K562 (cell line): ENCODE measurements at regions not wholly inside any gene's neighbourhood (a gene's known extent, or its start where the extent isn't known, plus 50 kb on each side); places are given as distances from the start of the nearest gene placed in this dataset.

Experiments used
- ATAC-seq: fragments of 200-7000 bp; cut with Tn5 transposase; 3 replicates; pipeline ENCODE4 v1.9.1; 2020; ENCODE audit warnings: moderate library complexity
- BruUV-seq: library from RNA; stranded (reverse); fragments of 400-500 nt; replicated peaks from 2 replicates; lab custom pipeline; 2021; lab: Mats Ljungman, UMichigan
- CTCF ChIA-PET: fragments of 300-600 bp; formaldehyde crosslinking; extraction: SDS; loops from one replicate; lab custom pipeline; 2021; ENCODE audit warnings: low intra/inter-chr PET ratio; lab: Yijun Ruan, JAX
- POLR2A ChIA-PET: fragments of 300-600, 350-650 bp; sonication (Branson Sonifier 250); formaldehyde crosslinking; extraction: SDS; loops from one replicate; lab custom pipeline; 2021; ENCODE audit warnings: antibody characterized with exemption, inconsistent platforms; lab: Yijun Ruan, JAX
- DNase-seq, 4 experiments: peaks; one replicate each; pipeline versions ENCODE4 v3.0.0 to v3.0.0-alpha.2; 2011 to 2018; ENCODE audit warnings: low spot score in 3 of 4, mixed read lengths in 3 of 4; ENCODE audit errors: extremely low read depth in 1 of 4
- FAIRE-seq: peaks from 2 replicates; lab custom pipeline; 2011; peaks lifted over from hg19 to GRCh38; lab: Jason Lieb, UNC
- H2AFZ ChIP-seq: 2 replicates; pipeline ENCODE4 v1.6.0; 2011; ENCODE audit warnings: low read depth, low read length, control low read depth, inconsistent platforms
- H3K27ac ChIP-seq: fragments of 200-600 bp; 3 replicates; pipeline ENCODE4 v1.8.0; 2011; ENCODE audit warnings: low read depth, mild to moderate bottlenecking, control low read depth, inconsistent platforms, low read length, moderate library complexity, mixed read lengths; ENCODE audit errors: extremely low read depth
- H3K27me3 ChIP-seq, 2 experiments: fragments of 300-600 bp in 1 of 2; 2 replicates in 1 of 2; 3 replicates in 1 of 2; pipeline versions ENCODE4 v1.6.0 to v1.8.0; 2011; ENCODE audit warnings: inconsistent platforms in 2 of 2, low read length in 2 of 2, mild to moderate bottlenecking in 1 of 2, mixed read lengths in 1 of 2, moderate library complexity in 1 of 2; ENCODE audit not compliant: control insufficient read depth in 2 of 2, insufficient read depth in 2 of 2
- H3K36me3 ChIP-seq: fragments of 300-600 bp; 3 replicates; pipeline ENCODE4 v1.8.0; 2011; ENCODE audit warnings: mild to moderate bottlenecking, low read length, inconsistent platforms; ENCODE audit not compliant: control insufficient read depth, insufficient read depth
- H3K4me1 ChIP-seq, 2 experiments: fragments of 200-600 bp in 1 of 2; replicated peaks in 1 of 2; 2 replicates in 1 of 2; 3 replicates in 1 of 2; pipeline versions ENCODE4 v1.5.1 to v1.8.0; 2011; ENCODE audit warnings: inconsistent platforms in 2 of 2, low read length in 2 of 2, mild to moderate bottlenecking in 1 of 2, mixed read lengths in 1 of 2, moderate library complexity in 1 of 2; ENCODE audit not compliant: control insufficient read depth in 2 of 2, insufficient read depth in 2 of 2
- H3K4me2 ChIP-seq: 2 replicates; pipeline ENCODE4 v1.6.1; 2011; ENCODE audit warnings: low read length, control low read depth, inconsistent platforms, mixed read lengths; ENCODE audit not compliant: insufficient read depth
- H3K4me3 ChIP-seq: fragments of 200-600 bp; sonication (generic), shearing (Covaris generic); 2 replicates; pipeline ENCODE4 v1.5.1; 2016; ENCODE audit warnings: control low read depth, inconsistent platforms
- H3K79me2 ChIP-seq: fragments of 200-600 bp; 3 replicates; pipeline ENCODE4 v1.8.0; 2011; ENCODE audit warnings: low read length, inconsistent platforms; ENCODE audit not compliant: control insufficient read depth, insufficient read depth
- H3K9ac ChIP-seq, 2 experiments: 2 replicates each; pipeline versions ENCODE4 v1.6.0 to v1.6.1; 2011; ENCODE audit warnings: low read depth in 2 of 2, low read length in 2 of 2, control low read depth in 1 of 2, inconsistent platforms in 1 of 2, mild to moderate bottlenecking in 1 of 2, mixed read lengths in 1 of 2; ENCODE audit not compliant: insufficient read depth in 1 of 2
- H3K9me1 ChIP-seq: one replicate; pipeline ENCODE4 v1.6.0; 2011; ENCODE audit warnings: inconsistent platforms, mild to moderate bottlenecking, low read length, moderate library complexity; ENCODE audit not compliant: control insufficient read depth, insufficient read depth
- H3K9me3 ChIP-seq: replicated peaks from 2 replicates; pipeline ENCODE4 v1.5.1; 2011; ENCODE audit warnings: low read depth, low read length, inconsistent platforms; ENCODE audit not compliant: control insufficient read depth, insufficient read depth
- H4K20me1 ChIP-seq: replicated peaks from 2 replicates; pipeline ENCODE4 v1.6.1; 2011; ENCODE audit warnings: low read length, inconsistent platforms, mixed read lengths; ENCODE audit not compliant: control insufficient read depth, insufficient read depth
- CREB1 ChIP-seq, 2 experiments: sonication (generic) in 1 of 2; formaldehyde crosslinking in 1 of 2; IDR thresholded peaks; 2 replicates each; pipeline versions ENCODE4 v1.6.1 to v1.8.0; 2012 to 2022; ENCODE audit warnings: inconsistent platforms in 1 of 2, mild to moderate bottlenecking in 1 of 2, missing genetic modification reagents in 1 of 2, moderate library complexity in 1 of 2
- IRF2 ChIP-seq: sonication (generic); formaldehyde crosslinking; IDR thresholded peaks from 2 replicates; pipeline ENCODE4 v1.8.1; 2022; ENCODE audit warnings: mild to moderate bottlenecking, missing genetic modification reagents
- MCM3 ChIP-seq: fragments of 450-650 bp; IDR thresholded peaks from 2 replicates; pipeline ENCODE4 v1.6.1; 2016
- POU5F1 ChIP-seq: fragments of 150-350 bp; IDR thresholded peaks from 2 replicates; pipeline ENCODE4 v1.6.1; 2014; ENCODE audit warnings: borderline replicate concordance, low read length, low read depth, mild to moderate bottlenecking; ENCODE audit not compliant: partially characterized antibody
- PRDM10 ChIP-seq: fragments of 450-650 bp; IDR thresholded peaks from 2 replicates; pipeline ENCODE4 v1.6.1; 2018; ENCODE audit not compliant: partially characterized antibody
- PTRF ChIP-seq: fragments of 450-650 bp; IDR thresholded peaks from 2 replicates; pipeline ENCODE4 v1.6.1; 2016; ENCODE audit warnings: mild to moderate bottlenecking, missing genetic modification characterization, missing compliant biosample characterization
- SMARCB1 ChIP-seq: IDR thresholded peaks from 2 replicates; pipeline ENCODE4 v1.6.1; 2011; ENCODE audit warnings: improper control_type of control experiment, low read depth; ENCODE audit not compliant: insufficient read length
- SRF ChIP-seq, 2 experiments: fragments of 250-450, 450-650 bp in 1 of 2; sonication (Bioruptor Pico) in 1 of 2; sonication (generic) in 1 of 2; formaldehyde crosslinking; IDR thresholded peaks; 2 replicates each; pipeline versions ENCODE4 v1.5.0 to v1.5.1; 2020 to 2022; ENCODE audit warnings: mild to moderate bottlenecking in 1 of 2, missing genetic modification reagents in 1 of 2
- STAT5A ChIP-seq: IDR thresholded peaks from 2 replicates; pipeline ENCODE4 v1.6.1; 2012; ENCODE audit warnings: low read length, inconsistent platforms, borderline replicate concordance
- THRA ChIP-seq: fragments of 450-650 bp; IDR thresholded peaks from 2 replicates; pipeline ENCODE4 v1.6.1; 2017; ENCODE audit warnings: mild to moderate bottlenecking, moderate library complexity
- U2AF2 ChIP-seq: fragments of 200-400 bp; formaldehyde crosslinking; optimal IDR thresholded peaks from 2 replicates; pipeline ENCODE3; 2017; ENCODE audit warnings: low read depth, mild to moderate bottlenecking, low read length
- ZNF41 ChIP-seq: fragments of 250-450 bp; sonication (Bioruptor Pico); conservative IDR thresholded peaks from 2 replicates; pipeline ENCODE4 v1.4.0; 2020; ENCODE audit warnings: mild to moderate bottlenecking
- ZNF444 ChIP-seq: fragments of 250-450 bp; sonication (Bioruptor Pico); IDR thresholded peaks from 2 replicates; pipeline ENCODE4 v1.4.0; 2020; ENCODE audit warnings: mild to moderate bottlenecking, moderate library complexity
- WGBS: fragments of 100-300 bp; shearing (Covaris generic); methylation state at CpG from one replicate; pipeline ENCODE4 v1.1.6; 2016; ENCODE audit warnings: low coverage, mixed read lengths; ENCODE audit not compliant: insufficient coverage; ENCODE audit errors: missing lambda C conversion rate; 5-methylcytosine and 5-hydroxymethylcytosine counted together
- in situ Hi-C: fragments of 300-500 bp; cut with MboI; formaldehyde crosslinking; loops from 4 replicates; pipeline ENCODE4 v1.15.0; 2018; ENCODE audit warnings: inconsistent platforms, mixed read lengths
- intact Hi-C: fragments of 100-400 bp; cut with micrococcal nuclease; formaldehyde crosslinking; loops from 2 replicates; pipeline ENCODE4 v1.14.2; 2022
- TF ChIP-seq, protein P1 (sequence below): sonication (generic); formaldehyde crosslinking; IDR thresholded peaks from 2 replicates; pipeline ENCODE4 v1.8.0; 2022; ENCODE audit warnings: mild to moderate bottlenecking, missing genetic modification reagents

DNA sequence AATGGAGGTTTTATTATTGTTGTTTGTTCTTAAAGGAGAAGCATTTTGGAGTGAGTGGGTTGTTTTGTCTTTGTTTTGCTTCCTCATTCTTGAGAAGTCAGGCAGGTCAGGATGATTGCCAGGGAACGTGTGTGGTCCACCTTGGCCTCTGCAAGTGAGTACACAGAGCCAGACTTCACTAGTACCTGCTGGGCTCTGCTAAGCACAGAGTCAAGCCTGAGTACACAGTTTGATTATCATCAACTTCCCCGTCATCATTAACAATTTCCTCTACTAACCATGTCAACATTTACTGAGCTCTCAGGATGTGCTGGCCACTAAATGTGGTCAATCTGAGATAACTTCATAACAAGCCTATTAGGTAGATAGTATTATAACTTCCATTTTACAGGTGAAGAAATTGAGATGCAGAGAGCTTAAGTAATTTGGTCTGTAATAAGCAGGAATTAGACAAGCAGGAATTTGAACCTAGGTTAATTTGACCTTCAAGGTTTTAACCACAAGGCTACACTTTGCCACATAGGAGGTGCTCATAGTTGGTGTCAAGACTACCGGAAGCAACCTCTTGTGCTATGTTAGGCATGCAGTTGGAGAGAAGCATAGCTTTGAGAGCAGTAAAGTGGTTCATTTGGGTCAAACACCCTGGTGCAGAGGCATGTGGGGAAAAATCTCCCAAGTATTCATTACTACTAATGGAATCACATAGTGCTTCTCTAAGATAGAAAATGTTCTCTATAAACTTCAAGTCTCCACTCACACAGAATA, 178.3 kb downstream of the NUAK1 start (continued):
- no peak for TF ChIP-seq PRDM10
- no peak for TF ChIP-seq PTRF
- TF ChIP-seq STAT5A = no peak

- H3K4me1 ChIP-seq = peaks cover 0 to 6% of the 10 kb centered on the region in 2 experiments; a peak in 2 of 5 replicates
- in situ Hi-C loops = no loop called here
- no peak overlapping the region for H3K27ac ChIP-seq
- no peak overlapping the region for H3K4me3 ChIP-seq
- no TSS peak for BruUV-seq
- CTCF ChIA-PET = no interaction called here
- H3K9me1 ChIP-seq = no peaks in the 10 kb centered on the region
- no peaks in the 10 kb centered on the region for H3K36me3 ChIP-seq
- no peak overlapping the region for H3K4me2 ChIP-seq
- H3K27me3 ChIP-seq = no peaks in the 10 kb centered on the region
- intact Hi-C loops = no loop called here
- DNase-seq (no peak), FAIRE-seq (no peak), ATAC-seq (no peak)
- no peak overlapping the region for H2AFZ ChIP-seq
- H3K79me2 ChIP-seq = no peaks in the 10 kb centered on the region
- no peaks in the 10 kb centered on the region for H4K20me1 ChIP-seq
- POLR2A ChIA-PET = no interaction called here
- 19% methylated on average over 1 of the region's 1 CpG for WGBS
- no peaks in the 10 kb centered on the region for H3K9me3 ChIP-seq
- no peak overlapping the region for H3K9ac ChIP-seq
- TF ChIP-seq SMARCB1 (no peak), SRF (CRISPR knock-in tag; IDR thresholded peaks at IDR 0.05) (no peak), IRF2 (CRISPR knock-in tag) (no peak), MCM3 (no peak), POU5F1 (no peak), U2AF2 (no peak), ZNF41 (CRISPR knock-in tag) (no peak), THRA (no peak), CREB1 (IDR thresholded peaks at IDR 0.05) (no peak), CREB1 (CRISPR knock-in tag; IDR thresholded peaks at IDR 0.05) (no peak), ZNF444 (CRISPR knock-in tag) (no peak)
- TF ChIP-seq, protein P1, sequence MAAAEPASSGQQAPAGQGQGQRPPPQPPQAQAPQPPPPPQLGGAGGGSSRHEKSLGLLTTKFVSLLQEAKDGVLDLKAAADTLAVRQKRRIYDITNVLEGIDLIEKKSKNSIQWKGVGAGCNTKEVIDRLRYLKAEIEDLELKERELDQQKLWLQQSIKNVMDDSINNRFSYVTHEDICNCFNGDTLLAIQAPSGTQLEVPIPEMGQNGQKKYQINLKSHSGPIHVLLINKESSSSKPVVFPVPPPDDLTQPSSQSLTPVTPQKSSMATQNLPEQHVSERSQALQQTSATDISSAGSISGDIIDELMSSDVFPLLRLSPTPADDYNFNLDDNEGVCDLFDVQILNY = no peak
These were observed 176.7 kb downstream of the NUAK1 start for GRCh38 chr12:105961821-105962671.
